GF-D8 (cell line): ENCODE measurements at regions not wholly inside any gene's neighbourhood (a gene's known extent, or its start where the extent isn't known, plus 50 kb on each side); places are given as distances from the start of the nearest gene placed in this dataset.

Experiments
- DNase-seq: peaks from one replicate; lab custom pipeline; 2025; lab: John Stamatoyannopoulos, UW

GRCh38 chr14:34129927-34130552 is 179.2 kb upstream of the EGLN3 start:
- no peak for DNase-seq

- no peak for DNase-seq
These were observed 177.8 kb upstream of the EGLN3 start for GRCh38 chr14:34128665-34129064.

- DNase-seq: no peak
These were observed 175.7 kb upstream of the EGLN3 start for GRCh38 chr14:34126586-34126985.

DNA sequence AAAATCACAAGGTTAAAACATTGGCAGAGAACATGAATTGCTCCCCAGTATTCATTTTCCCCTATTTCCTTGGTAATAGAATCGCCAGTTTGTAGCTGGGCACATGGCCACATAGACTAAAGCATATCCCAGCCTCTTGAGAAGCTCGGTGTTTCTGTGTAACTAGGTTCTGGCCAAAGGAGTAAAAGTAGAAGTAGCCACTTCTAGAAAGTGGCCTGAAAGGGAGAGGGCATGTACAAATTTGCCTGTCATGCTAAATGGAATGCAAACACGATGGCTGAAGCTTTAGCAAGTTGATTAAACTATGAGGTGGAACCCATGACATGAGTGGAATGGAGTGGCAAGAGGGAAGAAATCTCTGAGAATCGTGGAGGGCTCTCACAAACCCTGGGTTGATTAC is 173.7 kb upstream of the EGLN3 start:
- DNase-seq: no peak

DNA sequence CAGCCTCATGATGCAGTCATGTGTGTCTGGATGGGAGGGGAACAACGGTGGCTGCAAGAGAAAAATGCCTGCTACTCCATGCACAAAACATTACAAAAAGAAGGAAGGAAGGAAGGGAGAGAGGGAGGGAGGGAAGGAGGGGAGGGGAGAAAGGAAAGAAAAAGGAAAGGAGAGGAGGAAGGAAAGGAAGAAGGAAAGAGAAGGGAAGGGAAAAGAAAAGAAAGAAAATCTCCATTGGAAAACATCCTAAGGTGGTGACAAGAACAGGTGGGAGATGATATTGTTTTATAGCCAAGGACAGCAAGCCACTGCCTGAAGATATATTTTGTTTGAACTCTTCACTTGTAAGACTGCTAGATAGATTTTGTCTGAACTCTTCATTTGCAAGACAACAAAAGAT is 171.8 kb upstream of the EGLN3 start:
- no peak for DNase-seq

DNA sequence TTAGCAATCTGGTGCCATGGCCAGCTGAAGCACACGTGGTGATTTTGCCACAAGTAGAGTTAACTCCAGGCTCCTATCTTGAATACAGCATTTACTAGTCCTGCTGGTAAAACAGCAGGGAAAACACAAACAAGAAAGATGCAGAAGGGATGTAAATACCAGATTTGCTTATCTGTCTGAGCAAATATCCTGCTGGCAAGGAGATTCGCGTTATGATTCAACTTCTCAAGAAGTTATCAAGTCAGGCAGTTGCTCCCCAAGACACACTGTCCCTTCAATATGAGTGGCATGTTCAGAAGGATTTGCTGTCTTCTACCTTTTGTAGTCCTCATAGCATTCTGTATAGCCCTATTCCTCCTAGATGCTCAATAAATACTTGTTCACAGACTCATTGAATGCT is 171.2 kb upstream of the EGLN3 start:
- no peak for DNase-seq

DNA sequence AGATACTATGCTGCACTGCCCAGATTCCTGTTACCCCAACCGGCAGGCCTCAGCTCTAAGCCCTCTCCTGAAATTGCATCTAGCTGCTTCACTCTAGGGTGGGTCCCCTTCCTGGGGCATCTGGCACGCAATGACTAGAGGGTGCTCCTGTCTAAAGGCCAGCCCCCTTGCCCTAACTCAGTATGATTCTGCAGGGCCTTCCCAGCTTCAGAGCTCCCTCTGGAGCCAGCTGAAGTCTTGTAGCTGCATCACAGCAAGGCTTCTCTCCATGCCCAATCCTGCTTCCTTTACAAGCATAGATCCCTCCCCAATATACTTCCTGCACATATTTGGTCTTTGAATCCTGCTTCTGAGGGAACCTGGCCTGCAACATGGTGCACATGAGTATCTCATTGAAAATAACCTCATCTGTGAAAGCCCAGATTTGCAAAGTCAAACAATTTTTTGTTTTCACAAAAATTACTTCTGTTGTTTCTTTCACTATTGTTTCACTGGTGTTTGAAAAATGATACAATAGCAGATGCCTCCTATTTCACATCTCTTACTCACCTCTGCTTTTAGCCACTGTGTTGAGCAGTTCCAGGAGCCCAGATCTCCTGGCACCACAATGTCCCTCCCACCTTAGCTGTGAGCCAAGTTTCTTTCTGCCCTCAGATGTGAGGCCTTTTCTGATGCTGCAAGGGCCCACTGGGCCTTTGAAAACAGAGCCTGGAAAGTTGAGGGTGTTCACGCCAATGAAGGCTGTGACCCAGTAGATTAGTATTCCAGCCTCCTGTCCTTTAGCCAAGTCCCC is 169.5 kb upstream of the EGLN3 start:
- DNase-seq: no peak

- DNase-seq: no peak
These were observed 168.4 kb upstream of the EGLN3 start for GRCh38 chr14:34119107-34119858.

GRCh38 chr14:34113991-34114390 is 163.1 kb upstream of the EGLN3 start:
- DNase-seq: no peak

- no peak for DNase-seq
These were observed 162.2 kb upstream of the EGLN3 start for GRCh38 chr14:34113005-34113511.

- DNase-seq: no peak
These were observed 161.1 kb upstream of the EGLN3 start for GRCh38 chr14:34111953-34112352.

DNA sequence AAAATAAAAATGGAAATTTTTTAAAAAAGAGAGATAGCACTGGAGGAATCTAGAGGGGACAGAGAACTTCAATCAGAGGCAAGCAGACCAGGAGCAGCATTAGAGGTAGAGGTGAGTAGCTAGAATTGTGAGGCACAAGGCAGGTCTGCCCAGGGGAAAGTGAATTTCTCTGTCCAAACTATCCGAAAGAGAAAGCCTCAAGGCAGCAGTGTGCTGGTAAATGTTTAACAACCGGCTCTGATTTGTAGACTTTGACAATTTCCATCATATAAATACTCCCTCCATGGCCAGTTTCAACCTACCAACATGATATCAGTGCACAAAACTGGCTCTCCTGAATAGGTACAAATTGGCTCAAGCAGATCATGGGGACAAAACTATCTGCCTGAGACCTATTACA is 160.6 kb upstream of the EGLN3 start:
- DNase-seq: no peak

GRCh38 chr14:34110531-34110930 is 159.7 kb upstream of the EGLN3 start:
- no peak for DNase-seq

DNA sequence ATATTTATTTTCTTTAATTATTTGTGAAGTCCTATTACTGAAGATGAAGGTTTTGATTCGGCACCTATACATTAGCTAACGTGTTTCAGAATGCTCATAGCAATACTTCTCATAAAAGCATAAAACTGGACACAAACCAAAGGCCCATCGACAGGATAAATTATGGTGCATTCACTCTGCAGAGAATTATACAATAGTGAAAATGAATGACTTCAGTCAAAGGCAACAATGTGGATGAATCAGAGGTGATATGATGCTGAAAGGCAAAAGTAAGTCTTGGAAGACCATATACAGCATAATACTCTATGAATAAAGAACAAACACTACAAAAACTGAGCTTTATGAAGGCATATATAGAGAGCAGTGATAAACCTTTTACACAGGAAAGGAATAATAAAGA is 156.6 kb upstream of the EGLN3 start:
- no peak for DNase-seq

DNA sequence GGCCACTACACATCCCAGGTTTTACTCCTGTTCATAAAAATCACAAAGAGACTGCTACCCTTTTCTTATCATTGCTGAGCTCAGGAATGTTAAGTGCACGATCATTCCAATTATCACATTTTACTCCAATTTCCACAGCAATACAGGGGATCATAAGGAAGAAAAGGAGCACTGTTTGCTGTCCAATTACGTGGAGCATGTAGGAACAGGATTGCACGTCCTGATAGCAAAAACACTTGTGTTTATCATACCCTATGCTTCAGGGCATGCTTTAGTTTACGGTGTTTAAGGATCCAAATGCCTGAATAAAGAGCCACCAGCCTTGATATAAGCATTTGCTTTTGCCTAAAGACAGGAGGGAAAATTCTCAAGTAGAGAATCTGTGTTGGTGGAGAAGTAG is 155.4 kb upstream of the EGLN3 start:
- no peak for DNase-seq

- no peak for DNase-seq
These were observed 153.9 kb upstream of the EGLN3 start for GRCh38 chr14:34104489-34105397.

- DNase-seq: no peak
These were observed 152.3 kb upstream of the EGLN3 start for GRCh38 chr14:34103176-34103575.

GRCh38 chr14:34099635-34100034 is 148.8 kb upstream of the EGLN3 start:
- DNase-seq: no peak

DNA sequence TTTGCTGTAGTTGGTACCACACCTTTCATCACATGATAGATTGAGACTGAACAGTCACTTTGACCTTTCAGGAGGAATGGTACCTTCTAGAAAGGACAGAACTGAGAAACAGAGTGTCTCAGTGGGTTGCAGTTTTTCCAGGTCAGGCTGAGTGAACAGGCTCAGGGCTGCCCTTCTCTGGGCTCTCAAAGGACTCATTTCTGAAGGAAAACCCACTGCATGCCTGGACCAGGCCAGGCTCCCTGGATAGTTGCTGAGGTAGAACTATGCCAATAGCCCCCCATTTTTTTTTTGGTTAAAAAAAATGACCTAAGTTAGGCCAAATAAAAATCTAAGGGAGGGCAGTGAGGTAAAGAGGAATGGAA is 148.1 kb upstream of the EGLN3 start:
- DNase-seq: no peak

DNA sequence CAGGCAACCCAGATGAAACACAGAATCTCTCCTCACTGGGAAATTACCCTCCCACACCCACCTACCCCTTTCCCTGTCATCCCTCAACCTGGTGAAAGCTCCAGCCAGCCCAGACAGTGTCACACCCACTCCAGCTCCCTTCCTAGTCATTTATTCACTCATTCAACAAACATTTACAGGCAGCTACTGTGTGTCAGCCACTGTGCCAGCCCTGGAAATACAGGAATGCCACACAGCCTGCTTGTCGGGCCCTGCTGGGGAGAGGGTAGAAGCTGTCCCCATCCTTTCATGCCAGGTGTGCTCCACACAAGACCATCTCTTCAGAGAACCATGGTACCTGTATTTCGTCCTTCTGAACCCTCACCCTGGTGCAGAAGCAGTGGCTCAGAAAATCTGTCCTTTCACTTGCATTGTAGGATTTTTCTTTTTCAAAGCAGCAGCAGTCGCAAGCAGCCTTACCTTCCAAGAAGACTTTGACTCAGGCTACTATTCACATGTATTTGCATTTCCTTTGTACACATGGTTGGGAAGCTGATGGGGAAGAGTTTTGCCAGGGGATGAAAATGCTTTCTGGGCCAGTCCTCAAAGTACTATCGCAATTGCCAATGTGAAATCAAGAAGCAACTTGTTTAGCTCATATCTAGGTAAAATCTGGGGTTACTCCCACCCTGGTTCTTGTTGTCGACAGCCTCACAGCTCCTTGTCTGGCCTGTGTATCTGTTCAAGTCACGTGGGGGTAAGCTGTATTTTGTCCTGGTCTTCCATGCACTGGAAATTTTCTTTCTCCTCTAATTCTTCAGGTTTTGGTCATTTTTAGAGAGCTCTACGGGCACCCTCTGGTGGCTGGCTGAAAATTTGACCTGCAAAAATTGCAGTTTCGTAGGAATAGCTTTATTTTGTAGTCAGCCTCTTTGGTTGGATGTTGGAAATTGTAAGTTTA is 147.4 kb upstream of the EGLN3 start:
- no peak for DNase-seq

DNA sequence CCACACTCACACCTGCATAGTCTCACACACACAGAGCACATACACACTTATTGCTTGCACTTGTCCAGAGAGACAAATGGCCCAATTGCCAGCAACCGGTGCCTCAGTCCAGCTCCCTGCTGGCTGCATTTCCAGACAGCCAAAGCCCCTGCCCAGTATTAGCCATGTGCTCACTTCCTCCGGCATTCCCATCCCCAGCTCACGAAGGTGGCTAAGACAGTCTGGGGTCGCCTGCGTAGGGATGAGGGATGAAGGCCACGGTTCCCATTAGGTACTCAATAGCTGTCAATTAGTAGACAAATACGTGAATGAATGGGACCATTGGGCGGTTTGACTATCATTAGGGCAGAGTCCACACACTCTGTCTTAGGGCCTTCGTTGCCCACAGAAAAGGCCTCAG is 146.8 kb upstream of the EGLN3 start:
- DNase-seq: no peak
